GM18502 (cell line): ENCODE measurements at regions not wholly inside any gene's neighbourhood (a gene's known extent, or its start where the extent isn't known, plus 50 kb on each side); places are given as distances from the start of the nearest gene placed in this dataset.

Experiments
- ATAC-seq: cut with Tn5 transposase; IDR thresholded peaks from one replicate; pipeline ENCODE4 v1.9.1; 2021; ENCODE audit warnings: mild to moderate bottlenecking; ENCODE audit not compliant: unreplicated experiment, poor library complexity

DNA sequence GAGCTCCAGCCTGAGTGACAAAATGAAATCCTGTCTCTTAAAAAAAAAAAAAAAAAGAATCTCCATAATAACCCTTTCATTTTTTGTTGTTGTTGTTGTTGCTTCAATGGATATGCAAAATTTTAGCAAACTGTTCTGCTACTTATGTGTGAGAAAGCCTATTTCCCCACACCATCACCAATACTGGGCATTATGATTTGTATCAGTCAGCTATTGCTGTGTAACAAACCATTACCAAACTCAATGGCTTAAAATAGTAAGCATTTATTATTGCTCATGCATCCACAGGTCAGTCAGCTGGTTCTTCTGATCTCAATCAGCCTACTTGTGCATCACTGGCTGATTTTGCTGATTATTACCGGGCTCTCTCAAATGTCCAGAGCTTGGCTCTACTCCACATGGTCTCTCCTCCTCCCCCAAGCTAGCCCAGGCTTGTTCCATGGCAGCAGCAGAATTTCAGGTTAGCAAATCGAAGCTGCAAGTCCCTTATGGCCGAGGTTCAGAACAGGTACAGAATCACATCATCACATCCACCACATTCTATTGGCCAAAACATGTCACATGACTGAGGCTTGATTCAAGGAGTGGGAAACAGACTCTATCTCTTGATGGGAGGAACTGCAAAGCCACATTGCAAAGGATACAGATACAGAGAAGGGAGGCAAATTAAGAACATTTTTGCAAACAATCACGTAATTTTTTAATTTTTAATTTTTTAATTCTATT is 135.1 kb downstream of the MN1 start:
- no peak for ATAC-seq

- ATAC-seq = no peak
Observed at GRCh38 chr22:27667121-27667843, 134.3 kb downstream of the MN1 start.

DNA sequence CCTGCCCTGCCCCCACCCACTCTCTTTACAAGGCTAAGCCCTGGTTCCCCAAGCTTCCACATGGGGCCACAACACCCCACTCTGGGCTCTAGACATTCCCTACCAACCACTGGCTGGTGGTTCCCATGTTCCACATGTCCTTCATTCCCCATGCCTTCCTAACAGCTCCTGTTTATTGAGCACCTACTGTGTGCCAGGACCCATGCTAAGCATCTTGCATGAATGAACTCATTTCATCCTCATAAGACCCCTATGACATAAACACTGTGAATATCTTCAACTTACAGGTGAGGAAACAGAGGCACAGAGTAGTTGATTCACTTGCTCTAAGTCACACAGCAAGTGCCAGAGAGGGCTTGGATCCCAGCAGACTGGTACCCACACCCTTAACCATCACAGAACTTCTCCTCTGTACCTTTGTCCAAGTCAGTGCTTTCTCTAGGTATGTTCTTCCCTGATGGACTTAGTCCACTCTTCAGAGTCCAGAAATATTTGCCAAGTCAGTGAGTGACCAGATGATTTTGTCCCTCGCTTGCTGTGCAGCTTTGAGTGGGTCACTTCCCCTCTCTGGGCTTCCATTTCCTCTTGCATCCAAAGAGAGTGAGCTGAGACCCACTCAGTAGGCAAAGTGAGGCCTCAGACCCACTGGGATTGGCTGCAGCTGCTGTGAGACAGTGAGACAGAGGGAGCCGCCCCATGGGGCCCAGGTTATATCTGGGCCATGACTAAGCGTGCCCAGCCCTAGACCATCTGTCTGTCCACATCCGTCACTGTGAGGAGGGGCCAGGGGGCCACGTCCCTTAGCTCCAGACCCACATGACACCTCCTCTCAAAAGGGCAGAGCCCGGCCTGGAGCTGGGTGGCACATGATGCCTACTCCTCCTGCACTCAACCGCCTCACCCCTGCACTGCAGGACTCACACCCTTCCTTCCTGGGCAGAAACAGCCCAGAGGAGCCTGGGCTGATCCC is 132.4 kb downstream of the MN1 start:
- ATAC-seq = no peak

DNA sequence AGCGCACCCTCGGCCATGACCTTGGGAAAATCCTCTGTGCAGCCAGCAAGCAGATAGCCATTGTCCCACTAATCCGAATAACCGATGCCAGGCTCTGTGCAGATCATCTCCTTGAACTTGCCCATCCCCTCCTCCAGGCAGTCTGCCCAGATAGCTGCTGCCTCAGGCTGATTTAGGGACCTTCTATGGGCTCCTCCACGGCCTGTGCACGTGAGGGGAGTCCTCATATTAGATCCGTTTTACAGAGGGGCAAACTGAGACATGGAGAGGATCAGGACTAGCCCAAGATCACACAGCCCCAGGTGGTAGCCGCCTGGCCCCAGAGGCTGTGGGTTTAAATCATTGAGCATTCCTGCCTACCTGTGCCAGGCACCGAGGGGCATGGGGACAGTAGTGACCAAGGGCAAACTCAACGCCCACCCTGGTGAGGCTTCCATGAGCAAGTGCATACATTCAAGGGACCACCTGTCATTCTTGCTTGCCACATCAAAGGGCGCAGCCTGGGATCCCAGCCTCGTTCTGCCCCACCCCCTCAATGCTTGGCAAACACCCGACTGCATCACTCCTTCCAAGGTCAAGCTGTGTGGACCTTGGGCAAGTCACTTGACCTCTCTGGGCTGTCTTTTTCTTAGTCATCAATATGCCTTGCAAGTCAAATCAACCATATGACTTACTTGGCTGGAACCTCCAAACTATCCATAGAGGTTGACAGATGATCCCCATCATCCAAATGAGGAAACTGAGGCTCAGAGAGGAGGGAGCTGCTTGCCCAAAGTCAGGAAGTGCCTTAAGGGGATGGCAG is 131.6 kb downstream of the MN1 start:
- no peak for ATAC-seq

DNA sequence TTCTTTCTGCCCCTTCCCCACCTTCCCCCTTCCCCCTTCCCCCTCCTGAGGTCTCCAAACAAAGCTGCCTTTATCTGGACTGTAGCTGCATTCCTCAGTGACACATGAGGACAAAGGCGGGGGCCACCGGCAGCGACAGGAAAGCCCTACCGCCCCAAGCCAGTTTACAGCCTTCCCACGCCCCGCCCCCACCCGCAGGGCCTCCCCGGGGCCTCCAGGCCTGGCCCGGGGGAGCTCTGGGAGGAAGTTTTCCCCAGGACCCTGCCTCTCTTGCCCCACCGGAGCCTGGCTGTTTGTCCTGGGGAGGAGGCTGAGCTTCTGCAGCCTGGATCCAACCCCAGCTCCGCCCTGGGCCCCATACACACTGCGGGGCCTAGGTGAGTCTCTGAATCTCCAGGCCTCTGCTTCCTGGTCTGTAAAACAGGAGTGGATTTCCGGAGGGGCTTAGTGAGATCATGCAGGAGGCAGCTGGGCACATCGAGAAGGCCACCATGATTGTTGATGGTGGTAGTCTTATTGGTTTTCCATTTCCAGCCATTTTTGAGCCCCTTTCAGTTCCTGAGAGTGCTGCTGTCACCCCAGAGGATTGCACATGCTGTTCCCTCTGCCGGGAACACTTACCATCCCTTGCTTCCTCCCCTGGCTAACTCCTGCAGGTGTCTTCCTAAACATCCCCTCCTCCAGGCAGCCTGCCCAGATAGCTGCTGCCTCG is 130.7 kb downstream of the MN1 start:
- no peak for ATAC-seq

DNA sequence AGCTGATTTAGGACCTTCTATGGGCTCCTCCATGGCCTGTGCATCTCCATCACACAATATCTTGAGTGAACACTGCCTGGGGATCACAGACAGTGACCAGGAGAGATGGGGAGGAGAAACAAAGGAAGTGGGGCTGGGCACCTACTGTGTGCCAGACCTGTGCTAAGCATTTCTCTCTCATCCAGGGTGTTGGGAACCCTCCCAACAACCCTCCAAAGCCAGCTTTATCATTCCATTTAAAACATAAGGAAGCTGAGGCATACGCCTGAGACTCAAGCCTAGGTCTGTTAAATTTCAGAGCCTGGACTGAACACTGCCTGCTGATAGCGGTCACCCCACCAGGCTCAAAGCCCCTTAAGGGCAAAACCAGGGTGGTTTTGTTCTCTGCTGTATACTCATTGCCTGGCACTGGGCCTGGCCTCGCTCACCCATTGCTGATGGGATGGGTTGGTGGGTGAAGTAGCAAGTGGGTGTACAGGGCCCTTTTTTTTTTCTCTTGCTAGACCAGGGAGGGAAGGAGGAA is 130.1 kb downstream of the MN1 start:
- ATAC-seq = no peak

DNA sequence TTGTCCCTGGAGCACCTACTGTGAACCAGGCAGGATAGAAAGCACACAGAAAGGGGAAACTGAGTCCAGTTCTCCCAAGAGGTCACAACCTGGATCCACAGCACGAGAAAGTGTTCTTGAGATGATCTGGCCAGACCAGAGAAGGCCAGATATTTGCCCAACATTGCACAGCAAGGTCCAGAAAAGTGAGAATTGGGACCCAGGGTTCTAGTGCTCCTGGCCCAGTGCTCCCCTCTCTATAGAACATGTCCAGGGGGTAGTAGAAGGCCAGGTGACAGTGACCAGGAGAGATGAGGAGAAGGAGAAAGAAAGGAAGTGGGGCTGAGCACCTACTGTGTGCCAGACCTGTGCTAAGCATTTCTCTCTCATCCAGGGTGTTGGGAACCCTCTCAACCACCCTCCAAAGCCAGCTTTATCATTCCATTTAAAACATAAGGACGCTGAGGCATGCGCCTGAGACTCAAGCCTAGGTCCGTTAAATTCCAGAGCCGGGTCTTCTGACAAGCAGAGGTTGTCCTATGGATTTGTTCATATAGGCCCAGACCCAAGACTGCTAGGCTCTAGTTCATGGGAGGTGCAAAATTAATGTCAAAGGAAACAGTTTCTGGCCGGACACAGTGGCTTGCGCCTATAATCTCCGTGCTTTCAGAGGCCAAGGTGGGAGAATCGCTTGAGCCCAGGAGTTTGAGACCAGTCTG is 128.7 kb downstream of the MN1 start:
- no peak for ATAC-seq

- ATAC-seq = no peak
Observed at GRCh38 chr22:27673839-27674238, 127.7 kb downstream of the MN1 start.

DNA sequence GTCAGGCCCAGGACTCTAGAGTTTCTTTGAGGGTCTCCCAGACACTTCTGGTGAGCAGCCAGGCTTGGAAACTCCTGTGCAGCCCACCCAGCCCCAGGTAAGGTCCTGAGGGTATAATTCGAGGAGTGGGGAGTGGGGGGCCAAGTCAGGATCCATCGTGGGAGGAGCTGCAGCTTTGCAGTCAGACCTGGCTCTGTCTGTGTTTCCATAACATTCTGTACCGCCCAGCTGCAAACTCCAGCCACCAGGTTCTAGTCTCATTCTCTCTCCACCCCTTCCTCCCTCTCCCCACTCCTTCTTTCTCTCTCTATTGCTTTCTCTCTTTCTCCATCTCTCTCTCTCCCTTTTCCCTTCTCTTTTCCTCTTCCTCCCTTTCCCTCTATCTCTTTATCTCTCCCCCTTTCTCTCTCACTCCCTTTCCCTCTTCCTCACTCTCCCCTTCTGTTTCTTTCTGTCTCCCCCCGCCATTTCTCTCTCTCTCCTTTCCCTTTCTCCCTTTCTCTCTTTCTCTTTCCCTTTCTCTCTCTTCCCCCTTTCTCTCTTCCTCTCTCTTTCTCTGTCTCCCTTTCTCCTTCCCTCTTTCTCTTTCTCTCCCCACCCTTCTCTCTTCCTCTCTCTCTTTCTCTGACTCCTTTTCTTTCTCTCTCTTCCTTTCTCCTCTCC is 127.2 kb downstream of the MN1 start:
- no peak for ATAC-seq

DNA sequence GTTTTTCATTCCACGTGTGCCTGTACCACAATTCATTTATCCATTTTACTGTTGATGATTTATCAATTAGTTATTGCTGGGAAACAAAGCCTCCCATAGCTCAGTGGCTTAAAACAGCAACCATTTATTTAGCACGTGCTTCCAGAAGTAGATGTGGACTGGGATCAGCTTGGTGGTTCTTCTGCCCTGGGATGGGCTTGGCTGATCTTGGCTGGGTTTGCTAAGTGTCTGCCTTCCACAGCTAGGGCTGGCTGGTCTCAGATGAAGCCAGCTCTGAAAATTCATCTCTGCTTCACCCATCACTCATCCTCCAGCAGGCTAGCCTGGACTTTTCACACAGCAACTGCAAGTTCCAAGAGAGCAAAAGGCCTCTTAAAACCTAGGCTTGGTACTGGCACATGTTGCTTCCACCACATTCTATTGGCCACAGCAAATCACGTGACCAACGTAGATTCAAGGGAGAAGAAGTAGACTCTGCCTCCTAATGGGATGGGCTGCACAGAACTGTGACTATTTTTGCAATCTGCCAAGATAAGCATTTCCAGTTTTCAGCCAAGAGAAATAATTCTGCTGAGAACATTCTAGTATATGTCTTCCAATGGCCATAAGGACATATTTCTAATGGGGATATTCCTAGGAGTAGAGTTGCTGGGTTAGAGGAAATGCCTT is 124.9 kb downstream of the MN1 start:
- no peak for ATAC-seq

DNA sequence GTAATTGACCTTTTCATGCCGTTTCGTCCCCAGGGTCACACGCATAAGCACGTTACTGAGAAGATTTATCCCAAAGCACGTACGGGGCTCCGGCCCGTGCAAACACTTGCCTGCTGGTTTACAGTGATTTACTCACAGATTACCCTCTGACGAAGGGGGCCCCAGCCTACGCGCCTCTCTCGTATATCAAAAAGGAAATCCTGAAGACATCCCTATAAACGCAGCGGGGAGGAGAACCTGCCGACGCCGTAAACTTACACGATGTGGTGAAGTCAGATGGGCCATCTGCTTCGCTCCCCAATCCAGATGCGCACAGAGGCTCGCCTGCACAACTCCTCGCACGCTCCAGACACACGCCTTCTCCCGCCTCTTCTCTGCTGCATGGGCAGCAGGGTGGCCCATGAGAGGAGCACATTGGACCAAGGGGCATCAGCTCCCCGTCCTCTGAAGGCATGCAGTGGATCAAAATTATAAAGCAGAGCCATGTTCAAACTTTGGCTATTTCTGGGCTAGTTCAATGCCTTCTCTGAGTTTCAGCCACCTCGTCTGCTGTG is 123.6 kb downstream of the MN1 start:
- no peak for ATAC-seq

DNA sequence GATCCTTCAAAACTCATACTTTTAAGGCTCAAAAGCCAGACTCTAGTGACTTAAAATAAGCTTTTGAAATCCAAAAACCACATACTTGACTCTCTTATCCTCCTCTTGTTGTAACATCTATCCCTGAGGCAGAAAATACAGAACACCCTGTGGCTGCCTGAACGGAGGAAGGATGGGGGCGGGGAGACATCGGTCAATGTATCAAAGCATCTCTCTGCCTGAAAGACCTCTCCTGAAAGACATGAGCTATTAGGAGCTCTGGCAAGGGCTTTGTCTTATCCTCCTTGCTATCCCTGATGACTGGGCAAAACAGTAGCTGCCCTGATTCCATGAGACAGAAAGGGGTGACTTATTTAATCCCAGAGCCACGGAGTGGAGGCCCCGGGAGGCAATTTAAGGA is 122.4 kb downstream of the MN1 start:
- no peak for ATAC-seq

- no peak for ATAC-seq
Observed at GRCh38 chr22:27679693-27680488, 121.7 kb downstream of the MN1 start.

DNA sequence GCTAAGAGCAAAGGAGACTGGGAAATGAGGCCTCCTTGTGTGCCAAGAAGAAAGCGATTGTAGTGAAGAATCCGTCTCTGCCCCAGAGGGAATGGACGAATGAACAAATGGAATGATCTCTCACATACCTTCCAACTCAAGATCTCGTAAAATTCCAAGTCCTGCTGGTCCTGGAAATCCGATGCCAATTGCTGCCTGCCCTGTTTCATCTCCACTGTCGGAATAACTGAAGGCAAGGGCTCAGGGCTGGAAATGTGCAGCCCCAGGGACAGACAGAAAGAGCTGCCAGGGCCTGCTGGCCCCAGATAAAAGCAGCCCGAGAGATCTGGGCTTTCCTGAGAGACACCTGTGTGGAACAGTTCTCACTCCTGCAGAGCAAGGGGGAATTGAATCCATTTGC is 120.9 kb downstream of the MN1 start:
- no peak for ATAC-seq

DNA sequence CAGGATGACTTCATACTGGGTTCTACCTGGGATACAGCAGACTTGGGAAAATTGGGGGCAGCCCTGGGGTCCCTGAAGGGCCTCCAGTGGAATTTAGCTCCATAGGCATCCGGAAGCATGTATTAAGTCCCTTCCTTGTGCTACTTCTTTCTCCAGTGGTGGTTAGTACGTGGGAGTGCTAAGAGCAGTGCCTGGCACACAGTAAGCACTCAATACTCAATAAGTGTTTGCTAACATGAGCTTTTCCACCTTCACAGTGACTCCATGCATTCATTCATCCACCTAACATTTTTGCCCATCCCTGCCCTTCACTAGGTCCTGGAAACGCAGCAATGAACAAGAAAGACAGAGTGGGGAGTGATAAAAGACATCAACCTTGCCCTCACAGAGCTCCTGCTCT is 120.5 kb downstream of the MN1 start:
- no peak for ATAC-seq

GRCh38 chr22:27682437-27682836 is 119.1 kb downstream of the MN1 start:
- ATAC-seq = no peak

- no peak for ATAC-seq
Observed at GRCh38 chr22:27684901-27685300, 116.7 kb downstream of the MN1 start.
